GM19372 (cell line): ENCODE measurements at regions not wholly inside any gene's neighbourhood (a gene's known extent, or its start where the extent isn't known, plus 50 kb on each side); places are given as distances from the start of the nearest gene placed in this dataset.

Experiments
- ATAC-seq: cut with Tn5 transposase; IDR thresholded peaks from one replicate; pipeline ENCODE4 v1.9.1; 2021; ENCODE audit warnings: mild to moderate bottlenecking, low read depth, moderate library complexity; ENCODE audit not compliant: unreplicated experiment

- no peak for ATAC-seq
Measured at GRCh38 chr7:110076194-110076593, 1014.7 kb upstream of the LRRN3 start.

GRCh38 chr7:110084181-110084807 is 1006.6 kb upstream of the LRRN3 start:
- no peak for ATAC-seq

GRCh38 chr7:110090110-110090820 is 1000.7 kb upstream of the LRRN3 start:
- no peak for ATAC-seq

GRCh38 chr7:110095372-110096052 is 995.4 kb upstream of the LRRN3 start:
- no peak for ATAC-seq

- ATAC-seq = no peak
Measured at GRCh38 chr7:110104243-110104642, 986.7 kb upstream of the LRRN3 start.

- ATAC-seq = no peak
Measured at GRCh38 chr7:110105307-110105706, 985.6 kb upstream of the LRRN3 start.

- ATAC-seq = no peak
Measured at GRCh38 chr7:110105840-110106239, 985.1 kb upstream of the LRRN3 start.

- ATAC-seq = no peak
Measured at GRCh38 chr7:110119883-110120581, 970.9 kb upstream of the LRRN3 start.

GRCh38 chr7:110129159-110129558 is 961.8 kb upstream of the LRRN3 start:
- ATAC-seq = no peak

- no peak for ATAC-seq
Measured at GRCh38 chr7:110130669-110131068, 960.3 kb upstream of the LRRN3 start.

GRCh38 chr7:110131344-110131743 is 959.6 kb upstream of the LRRN3 start:
- ATAC-seq = no peak

- ATAC-seq = no peak
Measured at GRCh38 chr7:110139056-110139455, 951.9 kb upstream of the LRRN3 start.

GRCh38 chr7:110142939-110143526 is 947.9 kb upstream of the LRRN3 start:
- no peak for ATAC-seq

- no peak for ATAC-seq
Measured at GRCh38 chr7:110144599-110144998, 946.3 kb upstream of the LRRN3 start.

- ATAC-seq = no peak
Measured at GRCh38 chr7:110148054-110148453, 942.9 kb upstream of the LRRN3 start.

GRCh38 chr7:110153222-110153621 is 937.7 kb upstream of the LRRN3 start:
- ATAC-seq = no peak

GRCh38 chr7:110156511-110156910 is 934.4 kb upstream of the LRRN3 start:
- no peak for ATAC-seq

- ATAC-seq = no peak
Measured at GRCh38 chr7:110157631-110158362, 933.1 kb upstream of the LRRN3 start.

GRCh38 chr7:110168010-110168409 is 922.9 kb upstream of the LRRN3 start:
- no peak for ATAC-seq

GRCh38 chr7:110170841-110171240 is 920.1 kb upstream of the LRRN3 start:
- no peak for ATAC-seq
